Tibial artery (tissue), 4 donors: ENCODE measurements at regions not wholly inside any gene's neighbourhood (a gene's known extent, or its start where the extent isn't known, plus 50 kb on each side); places are given as distances from the start of the nearest gene placed in this dataset.
A peak's percentile ranks its signal among the peaks of the same experiment; 100 is the strongest.

Experiments used
- DNase-seq, 2 donors: peaks; one replicate each; pipeline ENCODE4 v3.0.0-alpha.2; 2019
- H3K27ac ChIP-seq, 2 donors: fragments of 200-600 bp; sonication (generic) in 1 of 2; 1 replicate in 1 of 2; 2 replicates in 1 of 2; pipeline ENCODE4 v1.5.1; 2018 to 2019; ENCODE audit warnings: mild to moderate bottlenecking in 1 of 2
- H3K27me3 ChIP-seq, 2 donors: fragments of 200-600 bp; sonication (generic) in 1 of 2; one replicate each; pipeline versions ENCODE4 v1.5.1 to v1.6.0; 2016 to 2019
- H3K36me3 ChIP-seq, 3 donors: fragments of 200-600 bp; sonication (generic) in 2 of 3; one replicate each; pipeline ENCODE4 v1.5.1; 2016 to 2019; ENCODE audit warnings: mild to moderate bottlenecking in 2 of 3
- H3K4me1 ChIP-seq, 4 donors: fragments of 200-600 bp; sonication (generic) in 2 of 4; 1 replicate in 3 of 4; 2 replicates in 1 of 4; pipeline ENCODE4 v1.5.1; 2016 to 2019
- H3K4me3 ChIP-seq, 2 donors: fragments of 200-600 bp; sonication (generic) in 1 of 2; 1 replicate in 1 of 2; 2 replicates in 1 of 2; pipeline ENCODE4 v1.5.1; 2018 to 2019; ENCODE audit warnings: mild to moderate bottlenecking in 2 of 2
- H3K9me3 ChIP-seq, 3 donors: fragments of 200-600 bp; sonication (generic) in 1 of 3; one replicate each; pipeline ENCODE4 v1.5.1; 2016 to 2019
- CTCF ChIP-seq, 2 experiments: fragments of 200-600 bp in 1 of 2; fragments of 450-650 bp in 1 of 2; IDR thresholded peaks; one replicate each; pipeline ENCODE4 v1.5.1; 2017 to 2019; ENCODE audit warnings: antibody characterized with exemption in 2 of 2, mild to moderate bottlenecking in 1 of 2, moderate library complexity in 1 of 2
- intact Hi-C: fragments of 100-400 bp; cut with DNase I; formaldehyde crosslinking; loops from one replicate; pipeline ENCODE4 v1.15.0; 2023; ENCODE audit warnings: low total_unique reads

- Histone ChIP-seq H3K4me1 (no peaks in the 10 kb centered on the region), H3K27me3 (no peaks in the 10 kb centered on the region), H3K27ac (no peak overlapping the region), H3K4me3 (no peak overlapping the region), H3K36me3 (no peaks in the 10 kb centered on the region), H3K9me3 (no peaks in the 10 kb centered on the region)
- intact Hi-C loops: no loop called here
- no peak for TF ChIP-seq CTCF (IDR thresholded peaks at IDR 0.05)
- DNase-seq: peak in 1 of 2 donors; percentile 18
Observed at GRCh38 chr1:5267603-5268235, 613.3 kb downstream of the AJAP1 start.

- no peak overlapping the region for H3K27ac ChIP-seq
- H3K9me3 ChIP-seq: no peaks in the 10 kb centered on the region
- H3K4me3 ChIP-seq: no peak overlapping the region
- no peaks in the 10 kb centered on the region for H3K36me3 ChIP-seq
- no peaks in the 10 kb centered on the region for H3K4me1 ChIP-seq
- H3K27me3 ChIP-seq: no peaks in the 10 kb centered on the region
- no peak for TF ChIP-seq CTCF (IDR thresholded peaks at IDR 0.05)
- DNase-seq: no peak
- intact Hi-C loops: no loop called here
Observed at GRCh38 chr1:5265438-5266075, 611.1 kb downstream of the AJAP1 start.

GRCh38 chr1:5264476-5264875 is 610.1 kb downstream of the AJAP1 start:
- DNase-seq: no peak
- intact Hi-C loops: no loop called here
- no peak overlapping the region for H3K4me3 ChIP-seq
- peaks cover 0 to 5% (median under 1%) of the 10 kb centered on the region in 3 donors for H3K9me3 ChIP-seq
- H3K36me3 ChIP-seq: no peaks in the 10 kb centered on the region
- TF ChIP-seq CTCF (IDR thresholded peaks at IDR 0.05): no peak
- H3K27me3 ChIP-seq: no peaks in the 10 kb centered on the region
- H3K4me1 ChIP-seq: no peaks in the 10 kb centered on the region
- no peak overlapping the region for H3K27ac ChIP-seq

- no peak for DNase-seq
- H3K4me3 ChIP-seq: no peak overlapping the region
- TF ChIP-seq CTCF (IDR thresholded peaks at IDR 0.05): no peak
- H3K27me3 ChIP-seq: no peaks in the 10 kb centered on the region
- intact Hi-C loops: no loop called here
- no peak overlapping the region for H3K27ac ChIP-seq
- H3K36me3 ChIP-seq: no peaks in the 10 kb centered on the region
- H3K9me3 ChIP-seq: peaks cover 0 to 10% (median 5%) of the 10 kb centered on the region in 3 donors
- H3K4me1 ChIP-seq: no peaks in the 10 kb centered on the region
Observed at GRCh38 chr1:5256793-5257192, 602.4 kb downstream of the AJAP1 start.

- no peak for TF ChIP-seq CTCF (IDR thresholded peaks at IDR 0.05)
- peaks cover 0 to 10% (median 4%) of the 10 kb centered on the region in 3 donors for H3K9me3 ChIP-seq
- DNase-seq: no peak
- intact Hi-C loops: no loop called here
- no peaks in the 10 kb centered on the region for H3K27me3 ChIP-seq
- no peak overlapping the region for H3K27ac ChIP-seq
- H3K4me1 ChIP-seq: no peaks in the 10 kb centered on the region
- H3K4me3 ChIP-seq: no peak overlapping the region
- H3K36me3 ChIP-seq: no peaks in the 10 kb centered on the region
Observed at GRCh38 chr1:5254975-5255374, 600.6 kb downstream of the AJAP1 start.
